ENCODE measurements at regions not wholly inside any gene's neighbourhood (a gene's known extent, or its start where the extent isn't known, plus 50 kb on each side); places are given as distances from the start of the nearest gene placed in this dataset.
A peak's percentile ranks its signal among the peaks of the same experiment; 100 is the strongest.
"Not testable (repeated sequence)": the region's sequence is repeated elsewhere in the genome, so short reads cannot be mapped to it uniquely, and the experiment has no call there.

GRCh38 chr22:40094485-40094884 lies 83.2 kb upstream of the TNRC6B start:
- DNase-seq (ENCODE audit: low spot score), result peak; percentile 20

- DNase-seq (ENCODE audit: low spot score), result not testable (repeated sequence)
Measured at GRCh38 chr22:40099887-40100286, 77.8 kb upstream of the TNRC6B start.

GRCh38 chr22:40105755-40106154 lies 72.0 kb upstream of the TNRC6B start:
- DNase-seq (ENCODE audit: low spot score), result no peak

GRCh38 chr22:40107244-40107643 lies 70.5 kb upstream of the TNRC6B start:
- DNase-seq (ENCODE audit: low spot score), result no peak

GRCh38 chr22:40107851-40108378 lies 69.8 kb upstream of the TNRC6B start:
- no peak for DNase-seq (ENCODE audit: low spot score)

GRCh38 chr22:40108396-40108795 lies 69.3 kb upstream of the TNRC6B start:
- DNase-seq (ENCODE audit: low spot score), result no peak

- DNase-seq (ENCODE audit: low spot score), result not testable (repeated sequence)
Measured at GRCh38 chr22:40108926-40109325, 68.8 kb upstream of the TNRC6B start.

- DNase-seq (ENCODE audit: low spot score), result no peak
Measured at GRCh38 chr22:40111451-40111850, 66.3 kb upstream of the TNRC6B start.

GRCh38 chr22:40112595-40112994 lies 65.1 kb upstream of the TNRC6B start:
- no peak for DNase-seq (ENCODE audit: low spot score)

GRCh38 chr22:40113696-40114095 lies 64.0 kb upstream of the TNRC6B start:
- DNase-seq (ENCODE audit: low spot score), result no peak

GRCh38 chr22:40114411-40114810 lies 63.3 kb upstream of the TNRC6B start:
- no peak for DNase-seq (ENCODE audit: low spot score)

GRCh38 chr22:40116496-40117200 lies 61.1 kb upstream of the TNRC6B start:
- peak; percentile 55 for DNase-seq (ENCODE audit: low spot score)

GRCh38 chr22:40118979-40119378 lies 58.7 kb upstream of the TNRC6B start:
- no peak for DNase-seq (ENCODE audit: low spot score)

GRCh38 chr22:40120848-40121247 lies 56.9 kb upstream of the TNRC6B start:
- DNase-seq (ENCODE audit: low spot score), result no peak

- DNase-seq (ENCODE audit: low spot score), result peak; percentile 5
Measured at GRCh38 chr22:40121461-40121860, 56.3 kb upstream of the TNRC6B start.

- DNase-seq (ENCODE audit: low spot score), result no peak
Measured at GRCh38 chr22:40122792-40123191, 54.9 kb upstream of the TNRC6B start.

- no peak for DNase-seq (ENCODE audit: low spot score)
Measured at GRCh38 chr22:40123387-40123786, 54.3 kb upstream of the TNRC6B start.

All from CD4-positive, alpha-beta T cell treated with Interleukin-15 for 4 hours (primary cell).